ENCODE measurements at regions not wholly inside any gene's neighbourhood (a gene's known extent, or its start where the extent isn't known, plus 50 kb on each side); places are given as distances from the start of the nearest gene placed in this dataset.

- Histone ChIP-seq H3K9me3 (ENCODE audit: control insufficient read depth, insufficient read depth, low read depth, low read length) (no peaks in the 10 kb centered on the region), H3K27ac (ENCODE audit: extremely low read depth, low read depth, low read length) (no peak overlapping the region), H3K4me3 (ENCODE audit: low read depth, low read length) (no peak overlapping the region), H3K4me1 (ENCODE audit: control insufficient read depth, insufficient read depth, low read length) (no peaks in the 10 kb centered on the region), H3K36me3 (ENCODE audit: control insufficient read depth in 2 of 2, insufficient read depth in 1 of 2, low read length in 2 of 2) (no peaks in the 10 kb centered on the region)
- POLR2A ChIA-PET, result no interaction called here
- CTCF ChIA-PET, result no interaction called here
- TF ChIP-seq ZNF202 (tag by site-specific recombination; IDR thresholded peaks at IDR 0.05; ENCODE audit: borderline replicate concordance), result no peak
- no peak for TF ChIP-seq ZNF26 (tag by site-specific recombination; IDR thresholded peaks at IDR 0.05)
- TF ChIP-seq REPIN1 (tag by site-specific recombination; IDR thresholded peaks at IDR 0.05; ENCODE audit: low read depth), result no peak
- TF ChIP-seq ZNF335 (tag by site-specific recombination; conservative IDR thresholded peaks at IDR 0.05), result no peak
Observed at GRCh38 chr9:95627802-95628201, 111.0 kb upstream of the PTCH1 start.

- H3K9me3 ChIP-seq (ENCODE audit: control insufficient read depth, insufficient read depth, low read depth, low read length), result no peaks in the 10 kb centered on the region
- TF ChIP-seq ZNF175 (tag by site-specific recombination; IDR thresholded peaks at IDR 0.05) (no peak), ZNF426 (tag by site-specific recombination; IDR thresholded peaks at IDR 0.05) (no peak), ZNF335 (tag by site-specific recombination; conservative IDR thresholded peaks at IDR 0.05) (no peak), ZNF394 (tag by site-specific recombination; IDR thresholded peaks at IDR 0.05; ENCODE audit: borderline replicate concordance) (no peak), HOXC10 (CRISPR knock-in tag; IDR thresholded peaks at IDR 0.05) (no peak), ZNF521 (tag by site-specific recombination; IDR thresholded peaks at IDR 0.05) (no peak), ZNF341 (tag by site-specific recombination; IDR thresholded peaks at IDR 0.05; ENCODE audit: low read depth) (no peak), ZNF404 (tag by site-specific recombination; IDR thresholded peaks at IDR 0.05) (no peak), ZNF624 (tag by site-specific recombination; IDR thresholded peaks at IDR 0.05) (no peak), ZNF354C (tag by site-specific recombination; IDR thresholded peaks at IDR 0.05; ENCODE audit: borderline replicate concordance, low read depth) (no peak), ZNF596 (tag by site-specific recombination; IDR thresholded peaks at IDR 0.05) (no peak)
- no peaks in the 10 kb centered on the region for H3K4me1 ChIP-seq (ENCODE audit: control insufficient read depth, insufficient read depth, low read length)
- CTCF ChIA-PET, result no interaction called here
- H3K27ac ChIP-seq (ENCODE audit: extremely low read depth, low read depth, low read length), result no peak overlapping the region
- POLR2A ChIA-PET, result no interaction called here
- no peak overlapping the region for H3K4me3 ChIP-seq (ENCODE audit: low read depth, low read length)
- no peaks in the 10 kb centered on the region for H3K36me3 ChIP-seq (ENCODE audit: control insufficient read depth in 2 of 2, insufficient read depth in 1 of 2, low read length in 2 of 2)
Observed at GRCh38 chr9:95626885-95627558, 110.3 kb upstream of the PTCH1 start.

- Histone ChIP-seq H3K4me1 (ENCODE audit: control insufficient read depth, insufficient read depth, low read length) (no peaks in the 10 kb centered on the region), H3K36me3 (ENCODE audit: control insufficient read depth in 2 of 2, insufficient read depth in 1 of 2, low read length in 2 of 2) (no peaks in the 10 kb centered on the region), H3K9me3 (ENCODE audit: control insufficient read depth, insufficient read depth, low read depth, low read length) (no peaks in the 10 kb centered on the region), H3K27ac (ENCODE audit: extremely low read depth, low read depth, low read length) (no peak overlapping the region), H3K4me3 (ENCODE audit: low read depth, low read length) (no peak overlapping the region)
- POLR2A ChIA-PET, result no interaction called here
- CTCF ChIA-PET, result no interaction called here
- TF ChIP-seq RBAK (tag by site-specific recombination; IDR thresholded peaks at IDR 0.05), result no peak
- TF ChIP-seq ZNF157 (tag by site-specific recombination; IDR thresholded peaks at IDR 0.05), result no peak
- TF ChIP-seq ZNF37A (tag by site-specific recombination; IDR thresholded peaks at IDR 0.05), result no peak
Observed at GRCh38 chr9:95626341-95626740, 109.6 kb upstream of the PTCH1 start.

- H3K36me3 ChIP-seq (ENCODE audit: control insufficient read depth in 2 of 2, insufficient read depth in 1 of 2, low read length in 2 of 2), result no peaks in the 10 kb centered on the region
- H3K4me3 ChIP-seq (ENCODE audit: low read depth, low read length), result no peak overlapping the region
- H3K4me1 ChIP-seq (ENCODE audit: control insufficient read depth, insufficient read depth, low read length), result no peaks in the 10 kb centered on the region
- no peak overlapping the region for H3K27ac ChIP-seq (ENCODE audit: extremely low read depth, low read depth, low read length)
- TF ChIP-seq BCL11A (tag by site-specific recombination; IDR thresholded peaks at IDR 0.05; ENCODE audit: low read depth), result peak; percentile 23; the same call in 1 of the 2 replicates
- TF ChIP-seq FEZF1 (tag by site-specific recombination; IDR thresholded peaks at IDR 0.05), result peak; percentile 52
- no peak for TF ChIP-seq ZNF133 (tag by site-specific recombination; IDR thresholded peaks at IDR 0.05)
- no peak for TF ChIP-seq ZNF24 (tag by site-specific recombination; IDR thresholded peaks at IDR 0.05)
- TF ChIP-seq PRDM6 (tag by site-specific recombination; IDR thresholded peaks at IDR 0.05), result peak; percentile 74
- no peaks in the 10 kb centered on the region for H3K9me3 ChIP-seq (ENCODE audit: control insufficient read depth, insufficient read depth, low read depth, low read length)
- ChIA-PET POLR2A (no interaction called here), CTCF (no interaction called here)
Observed at GRCh38 chr9:95623640-95624039, 106.9 kb upstream of the PTCH1 start.
